ENCODE measurements at regions not wholly inside any gene's neighbourhood (a gene's known extent, or its start where the extent isn't known, plus 50 kb on each side); places are given as distances from the start of the nearest gene placed in this dataset.

DNA sequence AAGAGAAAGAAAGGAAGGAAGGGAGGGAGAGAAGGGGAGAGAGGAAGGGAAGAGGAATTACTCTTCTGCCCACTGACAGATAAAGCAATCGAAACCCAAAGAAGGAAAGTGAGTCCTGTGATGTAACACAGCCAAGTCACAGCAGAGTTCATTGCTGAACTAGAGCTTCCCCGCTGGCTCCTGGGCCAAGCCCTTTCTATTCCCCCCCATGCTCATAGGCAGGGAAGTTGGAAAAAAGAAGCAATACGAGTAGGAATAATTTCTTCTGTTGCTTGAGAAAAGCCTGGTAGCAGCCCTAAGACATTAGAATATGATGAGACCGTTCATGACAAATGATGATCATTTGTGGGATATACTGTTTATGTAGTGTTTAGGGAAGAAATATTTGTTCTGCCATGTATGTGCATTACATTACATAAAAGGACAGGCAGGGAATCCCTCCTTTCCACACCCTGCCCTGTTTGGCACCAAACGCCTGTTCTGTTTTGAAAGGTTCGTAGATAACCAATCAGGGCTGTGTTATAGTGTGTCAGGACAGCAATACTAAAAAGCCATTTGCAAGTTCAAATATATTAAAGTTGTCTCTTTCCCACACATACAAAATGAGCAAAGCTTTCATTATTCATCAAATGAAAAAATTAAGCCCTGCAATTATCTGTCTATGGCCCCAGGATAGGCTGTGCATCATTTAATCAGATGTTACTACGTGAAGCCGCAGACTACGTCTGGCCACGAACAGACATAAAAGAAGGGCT is 111.0 kb upstream of the TRPM1 start:
- H3K9me3 ChIP-seq: no peaks in the 10 kb centered on the region
- no peak for DNase-seq
- TF ChIP-seq POLR2A (IDR thresholded peaks at IDR 0.05): no peak
- TF ChIP-seq, protein P1, sequence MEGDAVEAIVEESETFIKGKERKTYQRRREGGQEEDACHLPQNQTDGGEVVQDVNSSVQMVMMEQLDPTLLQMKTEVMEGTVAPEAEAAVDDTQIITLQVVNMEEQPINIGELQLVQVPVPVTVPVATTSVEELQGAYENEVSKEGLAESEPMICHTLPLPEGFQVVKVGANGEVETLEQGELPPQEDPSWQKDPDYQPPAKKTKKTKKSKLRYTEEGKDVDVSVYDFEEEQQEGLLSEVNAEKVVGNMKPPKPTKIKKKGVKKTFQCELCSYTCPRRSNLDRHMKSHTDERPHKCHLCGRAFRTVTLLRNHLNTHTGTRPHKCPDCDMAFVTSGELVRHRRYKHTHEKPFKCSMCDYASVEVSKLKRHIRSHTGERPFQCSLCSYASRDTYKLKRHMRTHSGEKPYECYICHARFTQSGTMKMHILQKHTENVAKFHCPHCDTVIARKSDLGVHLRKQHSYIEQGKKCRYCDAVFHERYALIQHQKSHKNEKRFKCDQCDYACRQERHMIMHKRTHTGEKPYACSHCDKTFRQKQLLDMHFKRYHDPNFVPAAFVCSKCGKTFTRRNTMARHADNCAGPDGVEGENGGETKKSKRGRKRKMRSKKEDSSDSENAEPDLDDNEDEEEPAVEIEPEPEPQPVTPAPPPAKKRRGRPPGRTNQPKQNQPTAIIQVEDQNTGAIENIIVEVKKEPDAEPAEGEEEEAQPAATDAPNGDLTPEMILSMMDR (IDR thresholded peaks at IDR 0.05): no peak
- no peak overlapping the region for H3K4me3 ChIP-seq
- no peaks in the 10 kb centered on the region for H3K36me3 ChIP-seq
- no peaks in the 10 kb centered on the region for H3K27me3 ChIP-seq
- intact Hi-C loops (cut with DNase I; ENCODE audit: low total_unique reads): no loop called here
- H3K4me1 ChIP-seq: peaks cover 0 to 6% of the 10 kb centered on the region in 2 donors
- no peak overlapping the region for H3K27ac ChIP-seq

DNA sequence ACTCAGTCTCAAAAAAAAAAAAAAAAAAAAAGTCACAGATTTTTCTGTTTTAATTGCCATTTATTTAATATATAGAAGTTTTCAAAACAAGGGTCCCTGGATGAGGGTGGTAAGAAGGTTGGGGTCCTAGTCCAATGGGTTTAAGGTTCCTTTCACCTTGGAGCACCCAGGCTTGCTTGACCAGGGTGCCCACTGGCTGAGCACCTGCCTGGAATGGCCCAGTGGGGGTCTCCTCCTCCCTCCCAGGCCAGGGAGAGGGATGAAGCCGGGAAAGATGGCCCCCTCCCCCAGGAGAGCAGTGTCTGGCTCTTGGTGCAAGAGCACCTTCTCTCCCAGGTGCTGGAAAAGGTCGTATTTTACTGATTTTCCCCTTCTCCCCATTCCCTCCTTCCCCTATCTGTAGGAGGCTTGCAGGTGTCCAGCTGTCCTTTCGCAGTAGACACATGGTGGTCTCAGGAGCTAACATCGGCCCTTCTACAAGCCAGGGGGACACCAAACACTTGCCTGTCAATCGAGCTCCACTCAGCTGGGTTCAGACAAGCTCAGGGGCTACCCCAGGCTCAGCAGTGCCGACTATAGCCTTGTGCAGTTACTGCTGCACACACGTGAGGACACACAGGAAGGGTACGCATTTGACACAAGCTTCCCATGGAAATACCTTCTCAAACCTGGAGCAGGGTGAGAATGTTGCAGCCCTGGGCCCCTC is 112.3 kb upstream of the KLF13 start:
- no peak for DNase-seq
- intact Hi-C loops (cut with DNase I; ENCODE audit: low total_unique reads): no loop called here
- Histone ChIP-seq H3K9me3 (no peaks in the 10 kb centered on the region), H3K27ac (peak overlapping the region; percentile 80 to 90), H3K4me3 (no peak overlapping the region), H3K36me3 (no peaks in the 10 kb centered on the region), H3K4me1 (peaks cover 0 to 6% of the 10 kb centered on the region in 2 donors), H3K27me3 (no peaks in the 10 kb centered on the region)
- no peak for TF ChIP-seq POLR2A (IDR thresholded peaks at IDR 0.05)
- TF ChIP-seq, protein P1 (IDR thresholded peaks at IDR 0.05): no peak

DNA sequence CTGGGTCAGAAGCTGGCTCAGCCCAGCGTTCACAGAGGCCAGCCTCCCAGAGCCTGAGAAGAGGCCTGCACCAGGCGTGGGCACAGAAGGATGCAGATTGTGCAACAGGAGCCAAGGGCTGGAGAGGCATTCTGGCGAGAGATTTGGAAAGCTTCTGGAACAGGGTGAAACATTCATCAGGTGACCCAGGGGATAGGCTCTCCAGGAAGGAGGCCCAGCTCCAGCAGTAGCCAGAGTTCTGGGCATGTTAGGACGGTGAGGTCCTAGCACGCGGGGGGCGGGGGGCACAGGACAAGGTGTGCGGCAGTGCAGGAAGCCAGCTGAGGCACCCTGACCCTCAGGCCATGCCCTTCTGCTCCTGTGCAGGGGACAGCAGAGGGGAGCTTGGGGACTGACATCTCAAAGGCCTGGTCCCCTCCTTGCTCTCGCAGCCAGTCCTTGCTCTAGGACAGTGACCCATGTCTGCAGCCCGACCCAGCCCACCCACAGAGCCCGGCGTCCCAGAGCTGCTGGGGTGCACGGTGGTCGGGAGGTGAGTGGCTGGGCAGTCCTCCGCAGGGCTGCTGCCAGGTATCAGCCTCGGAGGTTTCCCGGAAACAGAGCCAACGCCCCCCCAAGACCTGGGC is 111.7 kb upstream of the KLF13 start:
- Histone ChIP-seq H3K4me3 (peak overlapping the region in 1 of 2 donors; percentile 59), H3K4me1 (peaks cover 0 to 6% of the 10 kb centered on the region in 2 donors)
- no peak for TF ChIP-seq POLR2A (IDR thresholded peaks at IDR 0.05)
- TF ChIP-seq, protein P1 (IDR thresholded peaks at IDR 0.05): no peak

DNA sequence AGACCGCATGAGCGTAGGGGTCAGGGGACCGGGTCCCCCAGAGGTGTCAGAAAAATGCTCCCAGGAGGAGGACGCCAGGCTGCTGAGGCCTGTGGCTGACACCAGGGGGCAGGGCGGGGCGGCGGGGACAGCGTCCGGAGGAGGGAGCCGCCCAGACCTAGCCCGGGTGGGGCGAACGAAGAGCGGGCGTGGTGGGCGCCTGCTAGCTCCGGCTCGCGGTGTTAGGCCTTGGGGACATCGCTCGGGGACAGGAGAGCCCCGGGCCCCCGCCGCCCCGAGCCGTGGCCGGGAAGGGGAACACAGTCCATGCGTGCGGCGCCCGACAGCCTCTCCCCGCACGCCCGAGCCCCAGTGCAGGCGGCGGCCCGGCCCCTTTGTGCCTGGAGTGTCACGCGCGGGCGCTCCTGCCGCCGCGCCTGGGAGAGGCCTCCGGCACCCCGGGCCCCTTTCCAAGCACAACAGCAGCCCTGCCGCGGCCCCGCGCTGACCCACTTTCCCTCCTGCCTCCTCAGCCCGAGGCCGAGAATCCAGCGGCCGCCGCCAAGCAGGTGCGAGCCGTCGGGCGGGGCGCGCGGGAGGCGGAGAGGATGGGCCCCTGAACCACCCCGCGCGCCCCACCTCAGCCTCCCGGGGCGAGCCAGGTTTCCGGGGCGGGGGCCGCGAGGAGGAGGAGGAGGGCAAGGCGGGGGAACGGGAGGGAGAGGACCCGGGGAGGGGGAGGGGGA is 111.0 kb upstream of the KLF13 start:
- Histone ChIP-seq H3K36me3 (no peaks in the 10 kb centered on the region), H3K9me3 (no peaks in the 10 kb centered on the region), H3K4me1 (peaks cover 0 to 6% of the 10 kb centered on the region in 2 donors), H3K27me3 (no peaks in the 10 kb centered on the region), H3K27ac (peak overlapping the region; percentile 80 to 90), H3K4me3 (peak overlapping the region; percentile 29 to 59)
- intact Hi-C loops (cut with DNase I; ENCODE audit: low total_unique reads): no loop called here
- peak; percentile 69 to 73 for DNase-seq
- TF ChIP-seq, protein P1 (IDR thresholded peaks at IDR 0.05): peak; percentile 74 to 90 (median 86)
- TF ChIP-seq POLR2A (IDR thresholded peaks at IDR 0.05): peak; percentile 20 to 42

More for the DNA sequence above, 111.7 kb upstream of the KLF13 start:
- intact Hi-C loops (cut with DNase I; ENCODE audit: low total_unique reads): no loop called here
- no peaks in the 10 kb centered on the region for H3K9me3 ChIP-seq
- H3K36me3 ChIP-seq: no peaks in the 10 kb centered on the region
- peak; percentile 31 to 63 for DNase-seq
- H3K27me3 ChIP-seq: no peaks in the 10 kb centered on the region
- peak overlapping the region; percentile 80 to 90 for H3K27ac ChIP-seq
